ENCODE measurements at regions not wholly inside any gene's neighbourhood (a gene's known extent, or its start where the extent isn't known, plus 50 kb on each side); places are given as distances from the start of the nearest gene placed in this dataset.
A peak's percentile ranks its signal among the peaks of the same experiment; 100 is the strongest.
"Not testable (repeated sequence)": the region's sequence is repeated elsewhere in the genome, so short reads cannot be mapped to it uniquely, and the experiment has no call there.

DNA sequence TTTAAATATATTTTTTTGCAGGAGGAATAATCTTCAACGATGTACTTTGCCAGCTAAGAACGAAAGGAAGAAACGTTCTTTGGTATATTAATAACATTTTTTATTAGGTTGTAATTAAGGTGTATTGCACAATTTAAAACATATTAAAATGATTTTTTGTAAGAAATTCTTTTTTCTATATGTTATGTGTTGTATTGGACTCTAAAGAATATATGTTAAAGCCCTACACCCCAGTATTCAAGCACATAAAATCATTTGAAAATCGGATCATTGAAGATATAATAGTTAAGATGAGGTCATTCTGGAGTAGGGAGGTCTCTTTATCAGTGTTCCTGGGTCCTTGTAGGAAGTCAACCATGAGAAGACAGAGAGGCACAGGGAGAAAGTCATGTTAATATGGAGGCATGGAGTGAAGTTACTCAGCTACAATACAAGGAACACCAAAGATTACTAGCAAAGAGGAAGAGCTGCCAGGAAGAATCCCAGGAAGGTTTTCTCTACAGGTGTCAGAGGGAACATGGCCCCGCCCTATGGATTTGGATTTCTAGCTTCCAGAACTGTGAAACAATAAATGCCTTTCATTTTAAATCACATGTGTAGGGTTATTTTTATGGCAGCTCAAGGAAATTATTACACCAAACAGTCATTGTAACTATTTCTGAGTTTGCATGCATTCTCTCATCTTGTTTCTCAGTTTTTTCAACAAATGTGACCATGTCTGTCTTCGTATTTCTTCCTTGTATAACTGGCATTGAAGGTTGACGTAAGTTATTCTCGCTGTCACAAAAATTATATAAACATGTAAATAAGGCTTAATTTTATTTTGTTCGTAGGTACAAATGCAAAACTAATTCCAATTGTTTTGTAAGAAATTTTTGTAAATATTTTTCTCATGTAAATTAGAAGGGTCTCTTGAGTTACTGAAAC lies 75.4 kb upstream of the VPREB1 start:
- no peak for DNase-seq

GRCh38 chr22:22168190-22168940 lies 76.2 kb upstream of the VPREB1 start:
- no peak for DNase-seq

DNA sequence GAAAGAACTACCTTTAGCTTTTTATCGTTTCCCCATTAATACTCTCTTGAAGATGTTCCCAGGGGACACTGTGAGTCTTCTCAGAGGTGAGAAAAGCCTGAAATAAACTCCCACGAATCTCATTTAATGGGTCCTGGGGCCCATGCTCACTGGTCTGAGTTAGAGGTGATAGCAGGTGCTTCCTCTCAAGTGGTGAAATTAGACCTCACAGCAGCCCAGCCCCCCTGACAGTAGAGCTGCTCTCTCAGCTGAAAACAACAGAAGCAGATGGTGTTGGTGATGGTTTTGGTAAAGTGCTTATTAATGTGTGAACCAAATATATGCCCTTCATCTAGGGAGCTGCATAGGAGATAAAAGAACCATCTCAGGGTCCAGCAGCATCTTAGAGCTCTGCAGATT lies 76.8 kb upstream of the VPREB1 start:
- no peak for DNase-seq

GRCh38 chr22:22166941-22167713 lies 77.5 kb upstream of the VPREB1 start:
- DNase-seq: no peak

- no peak for DNase-seq
Observed at GRCh38 chr22:22165936-22166710, 78.5 kb upstream of the VPREB1 start.

DNA sequence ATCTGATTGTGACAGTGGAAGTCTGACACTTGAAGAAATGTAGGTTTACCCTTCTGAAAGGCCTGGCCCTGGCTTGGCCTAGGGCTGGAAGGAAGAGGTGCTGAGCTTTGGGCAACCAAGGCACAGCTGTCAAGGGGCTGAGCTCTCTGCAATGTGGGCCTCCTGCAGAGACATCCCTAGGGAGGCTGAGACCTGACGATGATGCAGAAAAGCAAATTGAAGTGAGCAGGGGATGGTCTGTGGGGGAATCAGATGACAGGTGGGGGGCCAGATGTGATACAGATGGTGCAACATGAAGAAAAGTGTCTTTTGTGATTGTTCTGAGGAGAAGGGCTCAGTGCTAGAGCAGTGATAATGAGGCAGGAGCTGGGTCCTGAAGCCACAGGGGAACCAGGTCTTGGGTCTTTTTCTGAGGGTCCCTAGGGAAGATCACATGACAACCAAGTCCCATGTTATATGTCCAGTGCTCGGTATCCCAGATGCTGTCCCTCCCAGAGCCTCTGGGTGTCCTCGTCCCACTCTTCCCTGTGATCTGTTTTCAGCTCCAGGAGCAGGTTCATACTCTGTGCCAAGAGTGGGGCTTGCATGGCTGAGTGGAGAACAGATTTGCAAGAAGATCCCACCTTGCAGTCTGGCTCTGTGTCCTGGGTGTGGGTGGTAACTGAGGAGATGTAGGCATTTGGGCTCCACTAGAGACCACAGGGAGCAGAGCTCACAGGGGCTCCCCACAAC lies 79.9 kb upstream of the VPREB1 start:
- DNase-seq: no peak

GRCh38 chr22:22161924-22162851 lies 82.4 kb upstream of the VPREB1 start:
- DNase-seq: no peak

- not testable (repeated sequence) for DNase-seq
Observed at GRCh38 chr22:22160768-22161167, 83.8 kb upstream of the VPREB1 start.

DNA sequence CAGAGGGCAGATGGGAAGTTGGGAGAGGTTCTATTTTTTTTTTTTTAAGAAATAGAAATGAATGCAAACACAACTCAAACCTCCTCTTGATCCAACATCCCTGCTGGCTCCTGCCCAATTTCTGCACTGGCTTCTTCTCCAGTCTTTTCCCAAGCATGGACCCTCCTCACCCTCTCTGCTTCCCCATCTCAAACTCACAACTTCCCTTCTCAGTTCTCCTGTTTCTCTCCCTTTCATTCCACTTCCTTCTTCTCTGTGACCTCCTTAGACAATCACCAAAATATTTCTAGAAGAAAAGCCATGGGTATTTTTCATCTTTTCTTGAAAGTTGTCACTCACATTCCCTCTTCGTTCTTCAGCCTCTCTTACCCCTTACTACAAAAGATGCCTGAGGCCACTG lies 85.2 kb upstream of the VPREB1 start:
- DNase-seq: no peak

DNA sequence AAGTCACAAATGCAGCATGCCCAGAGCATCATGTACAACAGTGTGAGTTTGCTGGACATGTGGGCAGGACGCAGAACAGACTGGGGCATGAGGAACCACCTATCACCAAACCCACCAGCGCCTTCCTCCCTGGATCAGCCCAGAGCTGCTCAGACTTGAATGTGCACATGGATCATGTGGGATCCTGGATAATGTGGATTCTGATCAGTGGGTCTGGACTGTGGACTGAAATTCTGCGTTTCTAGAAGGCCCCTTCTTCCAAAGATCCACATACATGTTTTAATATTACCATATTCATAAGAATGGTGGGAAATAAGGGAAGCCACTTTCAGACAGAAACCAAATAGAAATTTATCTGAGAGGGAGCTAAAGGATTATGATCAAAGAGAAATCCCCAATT lies 85.6 kb upstream of the VPREB1 start:
- DNase-seq: no peak

DNA sequence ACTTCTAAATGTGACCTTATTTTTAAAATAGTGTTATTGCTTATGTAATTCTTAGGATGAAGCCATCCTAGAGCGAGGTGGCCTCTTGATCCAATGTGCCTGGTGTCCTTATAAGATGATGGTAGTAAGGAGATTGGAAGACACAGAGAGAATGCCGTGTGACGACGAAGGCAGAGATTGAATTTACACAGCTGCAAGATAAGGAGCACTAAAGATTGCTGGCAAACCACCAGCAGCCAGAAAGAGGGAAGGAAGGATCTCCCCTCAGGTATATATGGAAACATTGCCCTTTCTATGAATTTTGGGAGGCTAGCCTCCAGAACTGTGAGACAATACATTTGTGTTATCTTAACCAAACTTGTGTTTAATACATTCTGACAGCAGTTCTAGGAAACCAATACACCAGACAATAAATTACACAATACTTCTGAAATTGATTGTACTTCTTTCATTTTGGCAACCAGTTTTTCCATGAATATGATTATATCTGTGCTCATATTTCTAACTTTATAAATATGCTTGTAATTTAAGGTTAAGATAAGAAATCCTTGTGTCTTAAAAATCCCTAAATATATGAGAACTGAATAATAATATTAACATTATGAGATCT lies 86.3 kb upstream of the VPREB1 start:
- no peak for DNase-seq

DNA sequence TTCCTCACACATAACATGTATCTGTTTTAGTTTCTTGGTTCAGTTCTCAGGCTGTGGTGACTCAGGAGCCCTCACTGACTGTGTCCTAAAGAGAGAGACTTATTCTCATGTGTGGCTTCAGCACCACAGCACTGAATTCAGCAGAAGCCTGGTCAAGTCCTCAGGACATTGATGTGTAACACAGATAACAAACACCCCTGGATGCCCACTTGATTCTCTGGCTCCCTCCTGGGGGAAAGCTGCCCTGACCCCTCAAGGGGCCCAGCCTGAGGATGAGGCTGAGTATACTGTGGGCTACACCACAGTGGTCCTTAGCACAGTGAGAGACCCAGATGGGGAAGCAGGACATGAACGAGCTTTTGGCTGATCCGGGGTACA lies 87.2 kb upstream of the VPREB1 start:
- DNase-seq: no peak

DNA sequence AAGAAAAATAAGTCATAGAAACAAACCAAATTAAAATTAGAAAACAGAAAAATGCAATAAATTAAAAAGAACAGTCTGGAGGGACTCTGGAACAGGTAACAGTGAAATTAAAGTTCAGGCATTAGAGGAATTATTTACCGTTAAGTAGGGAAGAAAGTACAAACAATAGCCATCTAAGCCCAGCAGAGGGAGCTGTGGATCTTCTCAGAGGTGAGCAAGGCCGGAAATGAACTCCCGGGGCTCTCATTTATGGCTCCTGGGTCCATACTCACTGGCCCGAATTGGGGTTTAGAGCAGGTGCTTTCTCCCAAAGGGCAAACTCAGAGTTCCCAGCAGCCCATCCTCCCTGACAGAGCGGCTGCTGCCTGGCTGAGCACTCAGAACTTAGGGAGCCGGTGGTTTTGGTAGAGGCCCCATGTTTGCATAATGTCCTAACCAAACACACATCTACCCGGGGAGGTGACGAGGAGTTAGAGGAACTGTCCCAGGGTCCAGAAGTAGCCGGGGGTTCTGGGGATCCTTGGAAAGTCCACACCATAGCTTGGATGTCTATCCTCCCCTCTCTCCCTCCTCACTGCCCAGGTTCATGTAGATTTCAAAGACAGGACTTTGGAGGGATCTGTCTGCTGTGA lies 87.8 kb upstream of the VPREB1 start:
- peak; percentile 78 for DNase-seq

- DNase-seq: no peak
Observed at GRCh38 chr22:22156348-22156715, 88.3 kb upstream of the VPREB1 start.

- DNase-seq: no peak
Observed at GRCh38 chr22:22155607-22156006, 89.0 kb upstream of the VPREB1 start.

DNA sequence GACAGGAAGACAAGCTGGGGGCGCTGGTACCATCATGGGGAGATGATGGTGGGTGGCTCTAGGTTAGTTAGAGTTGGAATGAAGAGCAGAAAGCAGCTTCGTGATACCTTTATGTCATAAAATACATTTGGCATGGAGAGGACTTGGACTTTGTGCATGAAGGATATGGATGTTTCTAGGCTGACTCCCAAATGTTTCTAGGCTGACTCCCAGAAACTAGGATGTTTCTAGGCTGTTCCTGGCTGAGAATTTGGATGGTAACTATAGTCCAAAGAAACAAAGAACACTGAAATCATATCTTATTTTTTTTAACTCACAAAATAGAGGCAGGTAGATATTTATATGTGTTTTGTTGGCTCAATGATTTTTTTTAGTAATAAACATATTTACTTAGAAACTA lies 89.4 kb upstream of the VPREB1 start:
- no peak for DNase-seq

DNA sequence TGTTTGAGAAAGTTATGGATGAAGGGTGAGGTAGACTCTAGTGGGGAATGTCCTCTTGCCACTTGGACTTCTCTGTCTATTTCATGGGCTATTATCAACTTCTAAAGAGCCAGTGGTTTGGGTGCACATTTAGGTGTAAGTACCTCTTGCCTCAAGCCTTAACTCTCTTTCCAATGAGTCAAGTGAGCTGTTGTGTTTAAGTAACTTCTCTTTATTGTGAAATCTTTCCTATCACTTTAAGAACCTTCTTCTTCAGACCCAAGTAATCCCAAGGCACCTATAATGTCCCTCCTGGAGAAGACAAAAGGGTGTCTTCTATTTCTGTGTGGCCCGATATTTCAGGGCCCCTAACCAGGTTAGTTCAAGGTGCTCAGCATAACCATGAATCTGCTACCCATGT lies 90.5 kb upstream of the VPREB1 start:
- DNase-seq: no peak

DNA sequence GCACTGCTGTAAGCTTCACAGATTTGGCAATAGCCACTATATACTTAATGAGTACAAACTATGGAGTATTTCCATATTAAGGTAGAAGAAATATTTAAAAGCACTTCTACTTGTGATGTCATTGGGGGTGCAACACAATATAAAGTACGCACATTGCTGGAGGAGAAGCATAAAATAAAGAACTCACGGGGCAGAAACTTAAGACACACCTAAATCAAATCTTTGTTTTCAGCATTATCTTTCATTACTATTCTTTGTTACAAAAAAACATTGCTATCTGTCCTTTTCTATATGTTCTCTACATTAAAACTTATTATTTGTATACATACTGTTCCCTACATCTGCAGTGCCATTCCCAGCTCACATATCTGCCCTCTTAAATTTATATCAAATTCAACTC lies 93.3 kb upstream of the VPREB1 start:
- no peak for DNase-seq

- no peak for DNase-seq
Observed at GRCh38 chr22:22150457-22150856, 94.1 kb upstream of the VPREB1 start.

DNA sequence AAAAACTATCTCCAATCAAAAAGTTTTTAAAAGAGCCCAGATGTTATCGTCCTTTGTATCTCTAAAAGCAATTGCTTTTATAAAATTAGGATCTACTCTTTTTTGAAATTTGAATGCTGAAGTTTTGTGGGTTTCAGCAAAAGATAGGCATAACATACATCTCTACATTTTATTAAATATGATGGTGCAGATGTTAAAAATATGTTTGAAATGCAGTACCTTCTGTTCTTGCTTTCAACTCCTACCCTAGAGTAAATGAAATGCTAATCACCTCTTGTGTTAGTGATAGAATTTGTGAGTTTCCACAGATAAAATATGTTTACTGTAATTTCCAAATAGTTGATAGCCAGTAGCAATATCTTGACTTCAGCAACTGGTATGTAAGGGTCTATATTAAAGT lies 95.7 kb upstream of the VPREB1 start:
- no peak for DNase-seq
